Fibroblast of lung (primary cell): ENCODE measurements at regions not wholly inside any gene's neighbourhood (a gene's known extent, or its start where the extent isn't known, plus 50 kb on each side); places are given as distances from the start of the nearest gene placed in this dataset.

ENCODE experiments used
- DNase-seq, 2 donors: peaks; one replicate each; pipeline versions ENCODE4 v3.0.0 to v3.0.0-alpha.2; 2010; ENCODE audit warnings: low read depth in 2 of 2
- H2AFZ ChIP-seq: 2 replicates; pipeline ENCODE4 v1.5.1; 2012; ENCODE audit warnings: low read length, control low read depth, inconsistent platforms
- H3K27ac ChIP-seq: 2 replicates; pipeline ENCODE4 v1.5.1; 2011; ENCODE audit warnings: low read length, control low read depth; ENCODE audit not compliant: insufficient read depth
- H3K27me3 ChIP-seq: 2 replicates; pipeline ENCODE4 v1.5.1; 2011; ENCODE audit warnings: mild to moderate bottlenecking, low read length; ENCODE audit not compliant: control insufficient read depth, insufficient read depth
- H3K36me3 ChIP-seq: 2 replicates; pipeline ENCODE4 v1.5.1; 2011; ENCODE audit warnings: low read length; ENCODE audit not compliant: control insufficient read depth, insufficient read depth
- H3K4me1 ChIP-seq: 2 replicates; pipeline ENCODE4 v1.5.1; 2011; ENCODE audit warnings: low read length; ENCODE audit not compliant: control insufficient read depth, insufficient read depth; ENCODE audit errors: extremely low read depth
- H3K4me2 ChIP-seq: 2 replicates; pipeline ENCODE4 v1.5.1; 2011; ENCODE audit warnings: low read length, control low read depth; ENCODE audit not compliant: insufficient read depth; ENCODE audit errors: extremely low read depth
- H3K4me3 ChIP-seq, 4 experiments: fragments of 200-600 bp in 1 of 4; sonication (generic) in 1 of 4; replicated peaks in 1 of 4; 2 replicates each; pipeline ENCODE4 v1.5.1; 2011 to 2016; ENCODE audit warnings: low read length in 4 of 4, low read depth in 3 of 4, mild to moderate bottlenecking in 3 of 4, control low read depth in 2 of 4, inconsistent platforms in 1 of 4, mixed read lengths in 1 of 4; ENCODE audit not compliant: insufficient read depth in 1 of 4; ENCODE audit errors: control extremely low read depth in 1 of 4
- H3K79me2 ChIP-seq: 2 replicates; pipeline ENCODE4 v1.5.1; 2012; ENCODE audit warnings: mild to moderate bottlenecking, low read length, inconsistent platforms; ENCODE audit not compliant: control insufficient read depth, insufficient read depth
- H3K9ac ChIP-seq: 2 replicates; pipeline ENCODE4 v1.5.1; 2011; ENCODE audit warnings: mild to moderate bottlenecking, low read length, control low read depth; ENCODE audit not compliant: insufficient read depth
- H3K9me3 ChIP-seq: 2 replicates; pipeline ENCODE4 v1.5.1; 2012; ENCODE audit warnings: low read depth, low read length; ENCODE audit not compliant: control insufficient read depth, insufficient read depth
- H4K20me1 ChIP-seq: 2 replicates; pipeline ENCODE4 v1.5.1; 2011; ENCODE audit warnings: low read length; ENCODE audit not compliant: control insufficient read depth, insufficient read depth; ENCODE audit errors: extremely low read depth
- EZH2 ChIP-seq: IDR thresholded peaks from 2 replicates; pipeline ENCODE4 v1.5.1; 2012; ENCODE audit warnings: low read length, control low read depth, mild to moderate bottlenecking; ENCODE audit errors: missing control alignments
- TF ChIP-seq, protein P1 (sequence below), 2 donors: IDR thresholded peaks in 1 of 2; conservative IDR thresholded peaks in 1 of 2; 1 replicate in 1 of 2; 2 replicates in 1 of 2; pipeline ENCODE4 v1.5.1; 2011 to 2012; ENCODE audit warnings: low read length in 2 of 2, control low read depth in 1 of 2, inconsistent platforms in 1 of 2, low read depth in 1 of 2, mild to moderate bottlenecking in 1 of 2

DNA sequence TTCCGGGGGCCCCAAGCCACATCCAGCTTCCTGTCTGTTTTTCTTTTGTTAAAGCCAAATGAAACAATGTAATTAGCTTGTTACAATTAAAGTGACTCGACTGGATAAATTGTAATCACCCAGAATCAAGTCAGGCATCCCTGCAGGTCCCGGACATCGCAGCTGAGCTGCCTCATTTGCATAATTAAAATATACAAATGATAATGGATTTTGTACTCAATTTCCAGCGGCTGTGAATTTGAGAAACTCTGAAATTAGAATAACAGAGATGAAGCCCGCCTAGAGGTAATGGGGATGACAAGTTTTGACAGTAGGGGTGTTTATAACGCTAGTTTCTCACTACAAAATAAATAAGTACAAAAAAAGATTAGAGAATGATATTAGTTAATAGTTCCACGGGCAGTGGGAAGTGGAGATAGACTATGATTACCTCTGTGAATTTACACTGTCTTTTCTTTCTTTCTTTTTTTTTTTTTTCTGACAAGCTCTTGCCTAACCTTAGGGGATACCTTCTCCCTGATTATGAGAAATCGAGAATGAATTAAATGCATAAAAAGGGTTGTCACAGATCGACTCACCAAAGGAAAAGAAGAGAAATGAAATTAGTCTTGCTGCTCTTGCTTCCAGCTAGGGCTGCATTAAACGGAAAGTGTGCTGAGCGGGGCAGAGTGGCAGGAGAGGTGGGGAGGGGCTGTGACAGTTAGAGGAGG lies 82.6 kb upstream of the SKOR2 start:
- no peaks in the 10 kb centered on the region for H3K9me3 ChIP-seq
- H3K27ac ChIP-seq = no peak overlapping the region
- H4K20me1 ChIP-seq = no peaks in the 10 kb centered on the region
- no peak overlapping the region for H3K9ac ChIP-seq
- no peaks in the 10 kb centered on the region for H3K79me2 ChIP-seq
- no peak for TF ChIP-seq EZH2
- TF ChIP-seq, protein P1, sequence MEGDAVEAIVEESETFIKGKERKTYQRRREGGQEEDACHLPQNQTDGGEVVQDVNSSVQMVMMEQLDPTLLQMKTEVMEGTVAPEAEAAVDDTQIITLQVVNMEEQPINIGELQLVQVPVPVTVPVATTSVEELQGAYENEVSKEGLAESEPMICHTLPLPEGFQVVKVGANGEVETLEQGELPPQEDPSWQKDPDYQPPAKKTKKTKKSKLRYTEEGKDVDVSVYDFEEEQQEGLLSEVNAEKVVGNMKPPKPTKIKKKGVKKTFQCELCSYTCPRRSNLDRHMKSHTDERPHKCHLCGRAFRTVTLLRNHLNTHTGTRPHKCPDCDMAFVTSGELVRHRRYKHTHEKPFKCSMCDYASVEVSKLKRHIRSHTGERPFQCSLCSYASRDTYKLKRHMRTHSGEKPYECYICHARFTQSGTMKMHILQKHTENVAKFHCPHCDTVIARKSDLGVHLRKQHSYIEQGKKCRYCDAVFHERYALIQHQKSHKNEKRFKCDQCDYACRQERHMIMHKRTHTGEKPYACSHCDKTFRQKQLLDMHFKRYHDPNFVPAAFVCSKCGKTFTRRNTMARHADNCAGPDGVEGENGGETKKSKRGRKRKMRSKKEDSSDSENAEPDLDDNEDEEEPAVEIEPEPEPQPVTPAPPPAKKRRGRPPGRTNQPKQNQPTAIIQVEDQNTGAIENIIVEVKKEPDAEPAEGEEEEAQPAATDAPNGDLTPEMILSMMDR (conservative IDR thresholded peaks at IDR 0.05 in 1 of 2, IDR thresholded peaks at IDR 0.05 in 1 of 2; ENCODE audit: low read depth in 1 of 2, low read length in 2 of 2) = no peak
- no peak overlapping the region for H3K4me3 ChIP-seq
- H3K36me3 ChIP-seq = no peaks in the 10 kb centered on the region
- no peaks in the 10 kb centered on the region for H3K4me1 ChIP-seq
- no peak for DNase-seq
- H3K27me3 ChIP-seq = no peaks in the 10 kb centered on the region
- no peak overlapping the region for H2AFZ ChIP-seq
- H3K4me2 ChIP-seq = no peak overlapping the region

- no peak overlapping the region for H3K4me2 ChIP-seq
- no peak overlapping the region for H3K9ac ChIP-seq
- no peaks in the 10 kb centered on the region for H3K79me2 ChIP-seq
- DNase-seq = no peak
- H3K4me1 ChIP-seq = no peaks in the 10 kb centered on the region
- H3K27me3 ChIP-seq = no peaks in the 10 kb centered on the region
- TF ChIP-seq, protein P1 (conservative IDR thresholded peaks at IDR 0.05 in 1 of 2, IDR thresholded peaks at IDR 0.05 in 1 of 2; ENCODE audit: low read depth in 1 of 2, low read length in 2 of 2) = no peak
- no peak for TF ChIP-seq EZH2
- H3K9me3 ChIP-seq = no peaks in the 10 kb centered on the region
- H4K20me1 ChIP-seq = no peaks in the 10 kb centered on the region
- no peak overlapping the region for H3K4me3 ChIP-seq
- no peaks in the 10 kb centered on the region for H3K36me3 ChIP-seq
- no peak overlapping the region for H2AFZ ChIP-seq
- H3K27ac ChIP-seq = no peak overlapping the region
Observed at GRCh38 chr18:47331641-47332040, 80.2 kb upstream of the SKOR2 start.

DNA sequence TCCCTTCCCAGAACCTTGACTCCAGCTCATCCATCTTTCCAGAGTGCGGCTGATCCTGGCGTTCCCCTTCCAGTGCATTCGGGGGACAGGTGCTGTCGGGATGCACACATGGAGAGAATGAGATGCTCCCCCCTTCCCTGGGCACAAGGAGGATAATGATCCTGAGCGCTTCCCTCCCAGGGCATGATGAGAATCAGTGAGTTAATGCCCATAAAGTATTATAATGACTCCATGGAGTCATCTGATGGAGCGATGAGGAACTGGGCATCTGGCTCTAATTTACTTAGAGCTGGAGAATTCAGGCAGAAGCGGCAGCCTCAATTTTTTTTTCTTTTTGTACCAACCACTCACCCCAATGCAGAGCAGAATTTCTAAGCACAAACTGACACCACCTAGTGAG lies 79.6 kb upstream of the SKOR2 start:
- TF ChIP-seq, protein P1 (conservative IDR thresholded peaks at IDR 0.05 in 1 of 2, IDR thresholded peaks at IDR 0.05 in 1 of 2; ENCODE audit: low read depth in 1 of 2, low read length in 2 of 2) = no peak
- TF ChIP-seq EZH2 = no peak
- no peak overlapping the region for H3K4me3 ChIP-seq

More for the DNA sequence above, 79.6 kb upstream of the SKOR2 start:
- no peak overlapping the region for H3K4me2 ChIP-seq
- no peak overlapping the region for H3K27ac ChIP-seq
- no peaks in the 10 kb centered on the region for H4K20me1 ChIP-seq
- no peaks in the 10 kb centered on the region for H3K79me2 ChIP-seq
- H3K9me3 ChIP-seq = no peaks in the 10 kb centered on the region
- no peak overlapping the region for H3K9ac ChIP-seq
- DNase-seq = no peak
- H3K36me3 ChIP-seq = no peaks in the 10 kb centered on the region
- H2AFZ ChIP-seq = no peak overlapping the region
- H3K4me1 ChIP-seq = no peaks in the 10 kb centered on the region
- H3K27me3 ChIP-seq = no peaks in the 10 kb centered on the region
